Trophoblast cell (in vitro differentiated cells and primary cell): ENCODE measurements at regions not wholly inside any gene's neighbourhood (a gene's known extent, or its start where the extent isn't known, plus 50 kb on each side); places are given as distances from the start of the nearest gene placed in this dataset.

Source experiments
- DNase-seq, 2 donors: peaks; one replicate each; pipeline ENCODE4 v3.0.0-alpha.2; 2016
- H2AFZ ChIP-seq: 2 replicates; pipeline ENCODE4 v1.6.1; 2013; ENCODE audit warnings: low read length, moderate library complexity, mild to moderate bottlenecking; ENCODE audit not compliant: insufficient read depth, poor library complexity
- H2AK5ac ChIP-seq: 2 replicates; pipeline ENCODE4 v1.6.1; 2013; ENCODE audit warnings: mild to moderate bottlenecking, low read length
- H2BK120ac ChIP-seq: 2 replicates; pipeline ENCODE4 v1.6.1; 2013; ENCODE audit warnings: low read length, mild to moderate bottlenecking, moderate library complexity; ENCODE audit not compliant: insufficient read depth, poor library complexity
- H2BK12ac ChIP-seq: 2 replicates; pipeline ENCODE4 v1.6.1; 2013; ENCODE audit warnings: mild to moderate bottlenecking, low read length, moderate library complexity
- H2BK5ac ChIP-seq: 2 replicates; pipeline ENCODE4 v1.6.1; 2013; ENCODE audit warnings: low read length, low read depth, moderate library complexity, mild to moderate bottlenecking; ENCODE audit not compliant: poor library complexity
- H3K14ac ChIP-seq: 2 replicates; pipeline ENCODE4 v1.6.1; 2013; ENCODE audit warnings: mild to moderate bottlenecking, low read length
- H3K18ac ChIP-seq: 2 replicates; pipeline ENCODE4 v1.6.1; 2013; ENCODE audit warnings: mild to moderate bottlenecking, low read length
- H3K23ac ChIP-seq: 2 replicates; pipeline ENCODE4 v1.6.1; 2013; ENCODE audit warnings: low read length
- H3K27ac ChIP-seq: 2 replicates; pipeline ENCODE4 v1.5.1; 2013; ENCODE audit warnings: low read depth, mild to moderate bottlenecking, inconsistent platforms, low read length, moderate library complexity
- H3K27me3 ChIP-seq: 2 replicates; pipeline ENCODE4 v1.6.1; 2013; ENCODE audit warnings: inconsistent platforms, mild to moderate bottlenecking, low read length, moderate library complexity; ENCODE audit not compliant: insufficient read depth
- H3K36me3 ChIP-seq, 2 experiments: 1 replicate in 1 of 2; 2 replicates in 1 of 2; pipeline ENCODE4 v1.6.1; 2013; ENCODE audit warnings: low read length in 2 of 2, mild to moderate bottlenecking in 2 of 2, moderate library complexity in 1 of 2; ENCODE audit not compliant: insufficient read depth in 2 of 2, control insufficient read depth in 1 of 2
- H3K4ac ChIP-seq: 2 replicates; pipeline ENCODE4 v1.6.1; 2013; ENCODE audit warnings: low read depth, mild to moderate bottlenecking, low read length, moderate library complexity
- H3K4me1 ChIP-seq, 2 experiments: 1 replicate in 1 of 2; 2 replicates in 1 of 2; pipeline ENCODE4 v1.6.1; 2013; ENCODE audit warnings: low read length in 2 of 2, mild to moderate bottlenecking in 2 of 2, moderate library complexity in 1 of 2; ENCODE audit not compliant: insufficient read depth in 2 of 2, control insufficient read depth in 1 of 2
- H3K4me2 ChIP-seq: 2 replicates; pipeline ENCODE4 v1.6.1; 2013; ENCODE audit warnings: inconsistent platforms, mild to moderate bottlenecking, low read length, moderate library complexity
- H3K4me3 ChIP-seq: 2 replicates; pipeline ENCODE4 v1.5.1; 2013; ENCODE audit warnings: mild to moderate bottlenecking, low read depth, low read length, inconsistent platforms
- H3K79me1 ChIP-seq: one replicate; pipeline ENCODE4 v1.6.1; 2013; ENCODE audit warnings: low read length
- H3K79me2 ChIP-seq: 2 replicates; pipeline ENCODE4 v1.6.1; 2013; ENCODE audit warnings: low read length, mild to moderate bottlenecking; ENCODE audit not compliant: control insufficient read depth, insufficient read depth, poor library complexity
- H3K9ac ChIP-seq: 2 replicates; pipeline ENCODE4 v1.6.1; 2013; ENCODE audit warnings: mild to moderate bottlenecking, low read length
- H3K9me3 ChIP-seq: 2 replicates; pipeline ENCODE4 v1.6.1; 2013; ENCODE audit warnings: low read depth, mild to moderate bottlenecking, control low read depth, inconsistent platforms, low read length; ENCODE audit not compliant: insufficient read depth
- H4K12ac ChIP-seq: 2 replicates; pipeline ENCODE4 v1.6.1; 2013; ENCODE audit warnings: low read depth, mild to moderate bottlenecking, low read length, moderate library complexity
- H4K8ac ChIP-seq: 2 replicates; pipeline ENCODE4 v1.6.1; 2013; ENCODE audit warnings: low read depth, mild to moderate bottlenecking, low read length, moderate library complexity
- H4K91ac ChIP-seq: one replicate; pipeline ENCODE4 v1.6.1; 2013; ENCODE audit warnings: low read depth, mild to moderate bottlenecking, low read length, moderate library complexity
- WGBS: extraction: QIAGEN DNeasy Blood & Tissue Kit; methylation state at CpG from one replicate; pipeline ENCODE4 v1.1.7; 2013; ENCODE audit warnings: missing lambda C conversion rate; ENCODE audit not compliant: insufficient read length, insufficient coverage; ENCODE audit errors: extremely low coverage; 5-methylcytosine and 5-hydroxymethylcytosine counted together

DNA sequence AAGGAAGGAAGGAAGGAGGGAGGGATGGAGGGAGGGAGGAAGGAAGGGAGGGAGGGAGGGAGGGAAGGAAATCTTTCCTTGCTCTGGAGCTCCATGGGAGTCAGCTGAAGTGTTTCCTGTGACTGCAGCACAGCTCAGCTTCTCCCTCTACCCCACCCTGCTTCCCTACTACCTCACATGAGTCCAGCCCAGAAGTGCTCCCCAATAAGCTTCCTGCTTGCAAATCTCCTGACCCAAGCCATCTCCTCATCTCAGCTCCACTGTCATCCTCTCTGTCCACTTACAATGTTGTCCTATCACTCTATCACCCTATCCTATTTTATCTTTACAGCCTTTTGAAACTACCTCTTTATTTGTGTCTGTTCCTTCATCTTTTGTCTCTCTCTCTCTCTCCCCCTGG, 52.9 kb upstream of the SSBP3 start:
- H3K27ac ChIP-seq = no peak overlapping the region
- H2BK120ac ChIP-seq = no peak overlapping the region
- H3K4me3 ChIP-seq = no peak overlapping the region
- no peaks in the 10 kb centered on the region for H3K79me1 ChIP-seq
- H4K12ac ChIP-seq = no peak overlapping the region
- no peak for DNase-seq
- no peak overlapping the region for H3K23ac ChIP-seq
- no peaks in the 10 kb centered on the region for H3K36me3 ChIP-seq
- no peak overlapping the region for H2BK12ac ChIP-seq
- H3K9me3 ChIP-seq = peaks cover 4% of the 10 kb centered on the region
- no peak overlapping the region for H2AFZ ChIP-seq
- H3K27me3 ChIP-seq = no peaks in the 10 kb centered on the region
- H4K8ac ChIP-seq = no peak overlapping the region
- H2BK5ac ChIP-seq = no peak overlapping the region
- H2AK5ac ChIP-seq = no peak overlapping the region
- H3K79me2 ChIP-seq = no peaks in the 10 kb centered on the region
- H3K14ac ChIP-seq = no peak overlapping the region
- H3K4me1 ChIP-seq = peaks cover 5 to 9% of the 10 kb centered on the region in 2 experiments
- no peak overlapping the region for H3K4ac ChIP-seq
- H3K9ac ChIP-seq = no peak overlapping the region
- H4K91ac ChIP-seq = no peak overlapping the region
- H3K4me2 ChIP-seq = no peak overlapping the region
- no peak overlapping the region for H3K18ac ChIP-seq

DNA sequence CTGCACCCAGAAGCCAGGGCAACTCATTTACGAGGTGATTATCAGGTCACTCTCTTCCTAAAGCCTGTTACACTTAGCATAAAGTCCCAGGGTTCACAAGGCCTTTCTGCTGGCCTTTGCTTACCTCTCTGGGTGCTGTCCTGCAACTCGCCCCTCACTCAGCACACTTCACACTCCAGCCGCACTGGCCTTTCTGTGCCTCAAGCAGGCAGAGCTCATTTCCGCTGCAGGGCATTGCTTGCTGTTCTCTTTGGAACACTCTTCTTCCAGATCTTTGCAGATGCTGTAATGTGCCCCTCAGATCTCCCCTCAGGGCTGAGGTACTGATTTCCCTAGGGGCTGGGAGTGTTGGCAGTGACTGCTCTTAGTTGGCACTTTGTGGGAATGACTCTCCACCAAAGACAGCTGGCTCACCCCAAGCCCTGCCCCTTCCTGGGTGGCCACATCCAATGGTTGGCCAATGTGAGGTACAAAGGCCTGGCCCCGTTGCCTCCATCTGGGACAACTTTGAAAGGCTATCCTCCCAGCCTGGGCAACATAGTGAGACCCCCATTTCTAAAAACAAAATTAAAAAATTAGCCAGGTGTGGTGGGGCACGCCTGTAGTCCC, 50.8 kb upstream of the SSBP3 start:
- WGBS = no CpG with 5 or more reads among the region's 6 CpGs
- Histone ChIP-seq H4K12ac (no peak overlapping the region), H3K4ac (no peak overlapping the region), H3K27ac (no peak overlapping the region), H3K4me1 (peaks cover 0 to 4% of the 10 kb centered on the region in 2 experiments), H2AFZ (no peak overlapping the region), H3K79me2 (no peaks in the 10 kb centered on the region), H3K18ac (no peak overlapping the region), H3K79me1 (no peaks in the 10 kb centered on the region), H3K4me3 (no peak overlapping the region), H3K9me3 (peaks cover 4% of the 10 kb centered on the region), H2AK5ac (no peak overlapping the region), H2BK120ac (no peak overlapping the region), H2BK12ac (no peak overlapping the region), H2BK5ac (no peak overlapping the region), H4K8ac (no peak overlapping the region), H4K91ac (no peak overlapping the region), H3K23ac (no peak overlapping the region), H3K9ac (no peak overlapping the region), H3K4me2 (no peak overlapping the region), H3K27me3 (no peaks in the 10 kb centered on the region), H3K14ac (no peak overlapping the region), H3K36me3 (no peaks in the 10 kb centered on the region)
- DNase-seq = no peak

DNA sequence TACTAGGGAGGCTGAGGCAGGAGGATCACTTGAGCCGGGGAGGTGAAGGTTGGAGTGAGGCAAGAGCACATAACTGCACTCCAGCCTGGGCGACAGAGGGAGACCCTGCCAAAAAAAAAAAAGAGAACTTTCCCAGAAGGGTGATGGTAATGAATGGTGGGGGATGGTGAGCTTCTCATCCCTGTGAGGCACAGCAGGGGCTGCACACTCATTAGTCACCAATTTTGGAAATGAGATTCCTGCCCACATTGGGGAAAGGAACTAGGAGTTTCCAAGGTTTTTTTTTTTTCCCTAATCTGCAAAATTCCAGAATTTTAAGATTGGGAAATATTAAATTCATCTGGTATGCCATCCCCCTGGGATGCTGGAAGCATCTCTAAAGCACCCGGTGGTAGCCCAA, 50.2 kb upstream of the SSBP3 start:
- peaks cover 4% of the 10 kb centered on the region for H3K9me3 ChIP-seq
- H3K27ac ChIP-seq = no peak overlapping the region
- no peak overlapping the region for H3K23ac ChIP-seq
- no peak overlapping the region for H2BK5ac ChIP-seq
- no peaks in the 10 kb centered on the region for H3K79me1 ChIP-seq
- no peak overlapping the region for H2AFZ ChIP-seq
- H3K9ac ChIP-seq = no peak overlapping the region
- H2AK5ac ChIP-seq = no peak overlapping the region
- WGBS = no CpG with 5 or more reads among the region's 3 CpGs
- H3K4me2 ChIP-seq = no peak overlapping the region
- H4K12ac ChIP-seq = no peak overlapping the region
- H3K14ac ChIP-seq = no peak overlapping the region
- H3K79me2 ChIP-seq = no peaks in the 10 kb centered on the region
- H3K27me3 ChIP-seq = no peaks in the 10 kb centered on the region
- H4K91ac ChIP-seq = no peak overlapping the region
- H3K4me1 ChIP-seq = peaks cover 0 to 4% of the 10 kb centered on the region in 2 experiments
- H3K18ac ChIP-seq = no peak overlapping the region
- no peaks in the 10 kb centered on the region for H3K36me3 ChIP-seq
- H3K4ac ChIP-seq = no peak overlapping the region
- H2BK12ac ChIP-seq = no peak overlapping the region
- H4K8ac ChIP-seq = no peak overlapping the region
- H3K4me3 ChIP-seq = no peak overlapping the region
- no peak overlapping the region for H2BK120ac ChIP-seq
- DNase-seq = no peak
